H54 (cell line): ENCODE measurements at regions not wholly inside any gene's neighbourhood (a gene's known extent, or its start where the extent isn't known, plus 50 kb on each side); places are given as distances from the start of the nearest gene placed in this dataset.

Experiments
- DNase-seq: peaks from one replicate; pipeline ENCODE4 v3.0.0; 2011; ENCODE audit warnings: low spot score, mixed read lengths; ENCODE audit not compliant: insufficient read length
- FAIRE-seq: peaks from 3 replicates; lab custom pipeline; 2011; peaks lifted over from hg19 to GRCh38; lab: Jason Lieb, UNC
- POLR2A ChIP-seq: IDR thresholded peaks from 2 replicates; pipeline ENCODE4 v1.6.1; 2011; ENCODE audit warnings: low read depth, mild to moderate bottlenecking, low read length

GRCh38 chr14:71262441-71262840, 355.2 kb downstream of the PCNX1 start:
- no peak for FAIRE-seq
- no peak for TF ChIP-seq POLR2A

GRCh38 chr14:71264260-71264659, 357.0 kb downstream of the PCNX1 start:
- DNase-seq, result no peak
- TF ChIP-seq POLR2A, result no peak
- FAIRE-seq, result no peak

More at GRCh38 chr14:71262441-71262840, 355.2 kb downstream of the PCNX1 start:
- no peak for DNase-seq

- no peak for DNase-seq
- no peak for FAIRE-seq
- TF ChIP-seq POLR2A, result no peak
These were observed 359.8 kb downstream of the PCNX1 start for GRCh38 chr14:71267007-71267513.

GRCh38 chr14:71267691-71268090, 360.4 kb downstream of the PCNX1 start:
- TF ChIP-seq POLR2A, result no peak
- no peak for DNase-seq
- FAIRE-seq, result no peak

GRCh38 chr14:71270111-71270510, 362.9 kb downstream of the PCNX1 start:
- DNase-seq (no peak), FAIRE-seq (no peak)
- TF ChIP-seq POLR2A, result no peak

- TF ChIP-seq POLR2A, result no peak
- DNase-seq, result no peak
- no peak for FAIRE-seq
These were observed 364.1 kb downstream of the PCNX1 start for GRCh38 chr14:71271166-71271945.

- DNase-seq, result no peak
- FAIRE-seq, result no peak
- no peak for TF ChIP-seq POLR2A
These were observed 366.1 kb downstream of the PCNX1 start for GRCh38 chr14:71273366-71273765.

GRCh38 chr14:71284048-71284447, 376.8 kb downstream of the PCNX1 start:
- FAIRE-seq (no peak), DNase-seq (no peak)
- TF ChIP-seq POLR2A, result no peak

- no peak for TF ChIP-seq POLR2A
- DNase-seq, result no peak
- no peak for FAIRE-seq
These were observed 378.9 kb downstream of the PCNX1 start for GRCh38 chr14:71286126-71286525.

- TF ChIP-seq POLR2A, result no peak
- no peak for FAIRE-seq
These were observed 380.3 kb downstream of the PCNX1 start for GRCh38 chr14:71287567-71287966.

GRCh38 chr14:71289536-71289935, 382.3 kb downstream of the PCNX1 start:
- no peak for TF ChIP-seq POLR2A
- DNase-seq, result no peak
- no peak for FAIRE-seq

More at GRCh38 chr14:71287567-71287966, 380.3 kb downstream of the PCNX1 start:
- DNase-seq, result no peak

- DNase-seq, result no peak
- no peak for FAIRE-seq
- TF ChIP-seq POLR2A, result no peak
These were observed 383.0 kb downstream of the PCNX1 start for GRCh38 chr14:71290301-71290700.

GRCh38 chr14:71290960-71291466, 383.8 kb downstream of the PCNX1 start:
- FAIRE-seq, result peak; percentile 96
- DNase-seq, result peak; percentile 38

GRCh38 chr14:71296184-71296583, 388.9 kb downstream of the PCNX1 start:
- DNase-seq (no peak), FAIRE-seq (no peak)
- TF ChIP-seq POLR2A, result no peak

More at GRCh38 chr14:71290960-71291466, 383.8 kb downstream of the PCNX1 start:
- no peak for TF ChIP-seq POLR2A
